Fibroblast of pulmonary artery (primary cell): ENCODE measurements at regions not wholly inside any gene's neighbourhood (a gene's known extent, or its start where the extent isn't known, plus 50 kb on each side); places are given as distances from the start of the nearest gene placed in this dataset.

Source experiments
- DNase-seq: peaks from one replicate; pipeline ENCODE4 v3.0.0-alpha.2; 2010; ENCODE audit warnings: low read depth
- H3K4me3 ChIP-seq: replicated peaks from 2 replicates; pipeline ENCODE4 v1.5.1; 2011; ENCODE audit warnings: low read depth, mild to moderate bottlenecking, control low read depth, low read length, moderate library complexity
- TF ChIP-seq, protein P1 (sequence below): IDR thresholded peaks from 2 replicates; pipeline ENCODE4 v1.5.1; 2011; ENCODE audit warnings: mild to moderate bottlenecking, control low read depth, low read length, inconsistent platforms; ENCODE audit errors: missing control alignments

DNA sequence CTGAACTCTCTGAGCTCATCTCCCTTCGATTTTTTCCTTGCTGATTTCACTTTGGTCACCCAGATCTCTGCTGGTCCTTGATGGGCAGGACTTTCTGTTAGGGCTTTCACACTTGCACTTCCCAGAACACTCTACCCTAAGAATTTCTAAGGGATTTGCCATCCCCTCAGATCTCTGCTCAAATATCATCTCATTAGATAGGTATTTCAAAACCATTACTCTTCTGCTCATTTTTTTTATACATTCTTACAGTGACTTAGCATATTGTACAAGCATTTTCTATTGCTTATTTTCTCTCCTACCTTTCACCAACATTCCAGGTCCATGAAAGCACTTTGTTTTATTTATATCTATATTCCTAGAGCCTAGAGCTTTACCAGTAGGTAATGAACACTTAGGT is 913.3 kb downstream of the PDHA2 start:
- no peak for DNase-seq
- H3K4me3 ChIP-seq, result no peak overlapping the region
- TF ChIP-seq, protein P1, sequence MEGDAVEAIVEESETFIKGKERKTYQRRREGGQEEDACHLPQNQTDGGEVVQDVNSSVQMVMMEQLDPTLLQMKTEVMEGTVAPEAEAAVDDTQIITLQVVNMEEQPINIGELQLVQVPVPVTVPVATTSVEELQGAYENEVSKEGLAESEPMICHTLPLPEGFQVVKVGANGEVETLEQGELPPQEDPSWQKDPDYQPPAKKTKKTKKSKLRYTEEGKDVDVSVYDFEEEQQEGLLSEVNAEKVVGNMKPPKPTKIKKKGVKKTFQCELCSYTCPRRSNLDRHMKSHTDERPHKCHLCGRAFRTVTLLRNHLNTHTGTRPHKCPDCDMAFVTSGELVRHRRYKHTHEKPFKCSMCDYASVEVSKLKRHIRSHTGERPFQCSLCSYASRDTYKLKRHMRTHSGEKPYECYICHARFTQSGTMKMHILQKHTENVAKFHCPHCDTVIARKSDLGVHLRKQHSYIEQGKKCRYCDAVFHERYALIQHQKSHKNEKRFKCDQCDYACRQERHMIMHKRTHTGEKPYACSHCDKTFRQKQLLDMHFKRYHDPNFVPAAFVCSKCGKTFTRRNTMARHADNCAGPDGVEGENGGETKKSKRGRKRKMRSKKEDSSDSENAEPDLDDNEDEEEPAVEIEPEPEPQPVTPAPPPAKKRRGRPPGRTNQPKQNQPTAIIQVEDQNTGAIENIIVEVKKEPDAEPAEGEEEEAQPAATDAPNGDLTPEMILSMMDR, result no peak

DNA sequence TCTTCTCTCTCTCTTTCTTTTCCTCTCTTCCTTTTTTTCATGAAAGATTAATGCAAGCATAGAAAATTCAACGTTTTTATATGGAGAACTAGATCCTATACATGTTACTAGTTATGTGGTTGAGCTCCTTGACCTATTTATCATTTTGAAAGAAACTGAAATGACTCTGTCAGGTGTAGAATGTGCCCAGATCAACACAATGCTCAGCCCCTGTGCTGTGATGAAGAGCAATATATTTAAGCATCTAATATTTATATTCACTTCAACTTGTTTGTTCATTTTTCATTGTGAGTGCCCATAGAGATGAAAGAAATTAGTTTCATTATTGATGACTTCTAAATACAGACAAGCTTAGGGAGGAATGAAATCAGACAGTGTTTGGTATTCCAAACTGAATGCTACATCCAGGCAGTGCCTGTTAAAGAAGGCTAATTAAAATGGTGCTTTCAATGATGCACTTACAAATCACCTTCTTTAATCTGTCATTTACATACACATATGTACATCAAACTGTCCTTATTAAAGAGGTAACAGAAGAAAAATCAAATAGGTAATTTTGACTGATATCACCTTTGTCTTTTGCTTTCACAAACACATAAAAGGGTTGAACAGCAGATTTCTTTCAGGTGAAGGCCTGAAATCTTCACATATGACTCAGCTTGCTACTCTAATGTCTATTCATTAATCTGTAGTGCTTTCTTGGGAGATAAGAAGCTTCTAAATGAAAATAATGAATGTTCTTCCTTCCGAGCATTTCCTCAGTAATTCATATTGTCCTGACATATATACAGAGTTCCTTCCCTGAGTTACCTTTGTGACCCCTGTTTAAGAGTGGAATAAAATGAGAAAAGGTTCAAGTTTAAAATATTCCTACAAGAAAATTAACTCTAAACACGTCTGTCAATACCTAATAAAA is 915.9 kb downstream of the PDHA2 start:
- TF ChIP-seq, protein P1, result no peak
- H3K4me3 ChIP-seq, result no peak overlapping the region
- no peak for DNase-seq

DNA sequence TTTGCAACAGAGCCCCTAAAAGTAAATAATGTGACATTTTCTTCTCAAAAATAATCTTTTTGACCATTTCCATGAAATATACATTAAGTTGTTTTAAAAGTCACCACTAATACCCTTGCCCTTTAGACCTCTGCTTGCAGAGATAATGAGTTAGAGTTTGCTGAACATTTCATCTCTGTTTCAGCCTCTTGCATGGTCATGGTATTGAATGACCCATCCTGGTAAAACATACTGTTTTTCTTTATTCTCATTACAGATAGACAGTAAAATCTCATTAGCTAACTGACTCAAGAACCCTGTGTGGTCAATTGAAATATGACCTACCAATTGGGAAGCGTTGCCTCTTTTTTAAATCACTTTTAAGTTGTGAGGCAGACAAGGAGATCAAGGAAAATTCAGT is 916.7 kb downstream of the PDHA2 start:
- TF ChIP-seq, protein P1, result no peak
- H3K4me3 ChIP-seq, result no peak overlapping the region
- no peak for DNase-seq

DNA sequence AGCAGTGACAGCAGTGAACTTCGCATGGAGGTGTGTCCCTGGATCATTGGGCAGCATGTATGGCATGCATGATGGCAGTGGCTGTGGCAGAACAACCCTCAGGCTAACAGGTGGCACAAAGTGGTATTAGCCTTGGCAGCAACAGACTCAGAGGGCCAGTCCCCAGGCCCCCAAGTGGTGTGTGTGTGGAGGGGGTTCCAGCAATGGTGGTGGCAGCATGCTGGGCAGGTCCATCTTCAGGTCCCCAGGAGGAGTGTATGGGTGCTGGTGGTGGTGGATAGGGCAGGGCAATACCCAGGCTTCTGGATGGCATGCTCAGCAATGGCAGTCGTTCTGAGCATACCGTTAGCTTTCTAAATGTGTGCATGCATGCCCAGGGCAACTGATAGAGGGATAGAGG is 923.7 kb downstream of the PDHA2 start:
- no peak for DNase-seq
- no peak overlapping the region for H3K4me3 ChIP-seq
- TF ChIP-seq, protein P1, result no peak

DNA sequence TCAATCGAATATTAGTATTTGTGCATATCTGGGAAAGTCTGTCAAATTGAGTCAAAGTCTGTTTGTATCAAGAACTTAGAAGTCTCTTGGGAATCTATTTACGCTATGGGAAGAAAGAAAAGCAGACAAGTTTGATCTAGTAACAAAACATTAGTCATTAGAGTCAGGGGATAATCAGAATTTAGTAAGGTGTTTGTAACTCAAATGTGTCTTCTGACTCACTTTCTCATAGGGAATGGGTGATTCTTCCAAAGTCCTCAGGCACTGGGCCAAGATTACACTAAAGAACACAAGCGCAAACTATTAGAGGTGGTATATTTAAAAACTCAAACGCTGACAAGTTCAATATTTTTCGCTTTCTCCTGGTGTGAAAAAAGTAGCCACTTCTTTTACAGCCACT is 926.5 kb downstream of the PDHA2 start:
- no peak for DNase-seq
- H3K4me3 ChIP-seq, result no peak overlapping the region
- TF ChIP-seq, protein P1, result no peak

DNA sequence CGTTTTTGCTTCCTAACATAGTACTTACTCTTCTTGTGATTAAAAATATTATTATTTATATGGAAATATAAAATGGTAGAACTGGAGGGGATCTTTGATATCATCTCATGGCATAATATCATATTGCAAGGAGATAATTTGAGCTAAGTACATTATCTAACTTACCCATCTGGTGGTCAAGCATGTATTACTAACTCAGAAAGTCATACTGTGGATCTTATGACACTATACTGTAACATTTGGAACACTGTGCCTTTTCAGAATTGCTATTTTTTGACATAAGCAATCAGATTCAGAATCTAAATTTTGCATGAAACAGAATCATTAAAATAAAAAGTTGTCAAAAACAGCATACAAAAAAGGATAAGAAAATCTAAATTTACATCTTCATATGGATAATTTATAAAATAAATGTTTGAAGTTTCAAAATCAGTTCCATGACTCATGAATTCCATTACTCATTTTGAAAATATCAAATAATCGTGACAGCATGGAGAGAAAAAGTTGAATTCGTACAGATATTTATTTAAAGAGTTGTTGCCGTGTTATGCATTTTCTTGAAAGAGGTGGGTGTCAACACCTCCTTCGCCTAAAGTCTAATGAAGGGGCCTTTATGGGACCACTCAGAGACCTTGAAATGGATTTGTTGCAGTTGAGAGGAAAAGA is 928.1 kb downstream of the PDHA2 start:
- peak; percentile 25 for DNase-seq
- H3K4me3 ChIP-seq, result no peak overlapping the region
- TF ChIP-seq, protein P1, result no peak
